EH (cell line): ENCODE measurements at regions not wholly inside any gene's neighbourhood (a gene's known extent, or its start where the extent isn't known, plus 50 kb on each side); places are given as distances from the start of the nearest gene placed in this dataset.

Experiments used
- DNase-seq: peaks from one replicate; pipeline ENCODE4 v3.0.0-alpha.2; 2015; ENCODE audit warnings: low read depth

DNA sequence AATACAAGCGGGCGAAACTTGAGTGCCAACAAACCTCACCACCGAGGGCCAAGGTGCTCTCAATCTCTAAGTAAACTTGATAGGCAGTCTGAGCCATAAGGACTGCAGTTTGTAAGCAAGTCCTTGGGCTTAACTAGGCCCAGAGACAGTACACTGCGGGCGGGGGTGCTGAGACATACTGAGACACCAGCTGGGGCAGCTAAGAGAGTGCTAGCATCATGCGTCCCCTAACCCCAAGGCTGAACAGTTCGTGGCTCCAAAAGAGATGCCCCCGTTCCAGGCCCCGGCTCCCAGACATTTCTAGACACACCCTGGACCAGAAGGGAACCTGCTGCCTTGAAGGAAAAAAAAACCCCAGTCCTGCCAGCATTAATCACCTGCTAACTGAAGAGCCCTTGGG, 126.8 kb upstream of the PRDX4 start:
- DNase-seq, result no peak

DNA sequence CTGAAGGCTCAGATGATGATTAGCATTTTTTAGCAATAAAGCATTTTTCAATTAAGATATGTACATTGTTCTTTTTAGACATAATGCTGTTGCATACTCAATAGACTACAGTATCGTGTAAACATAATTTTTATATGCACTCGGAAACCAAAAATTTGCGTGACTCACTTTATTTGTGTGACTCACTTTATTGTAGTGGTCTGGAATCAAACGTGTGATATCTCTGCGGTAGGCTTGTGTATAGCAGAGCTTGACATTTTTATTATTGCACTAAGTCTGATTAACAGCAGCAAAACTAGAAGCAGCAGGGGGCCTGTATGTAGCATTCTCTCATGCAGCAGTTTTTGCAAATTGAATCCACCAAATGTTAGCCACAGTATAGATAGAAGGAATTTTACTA, 119.1 kb upstream of the PRDX4 start:
- peak; percentile 39 for DNase-seq

DNA sequence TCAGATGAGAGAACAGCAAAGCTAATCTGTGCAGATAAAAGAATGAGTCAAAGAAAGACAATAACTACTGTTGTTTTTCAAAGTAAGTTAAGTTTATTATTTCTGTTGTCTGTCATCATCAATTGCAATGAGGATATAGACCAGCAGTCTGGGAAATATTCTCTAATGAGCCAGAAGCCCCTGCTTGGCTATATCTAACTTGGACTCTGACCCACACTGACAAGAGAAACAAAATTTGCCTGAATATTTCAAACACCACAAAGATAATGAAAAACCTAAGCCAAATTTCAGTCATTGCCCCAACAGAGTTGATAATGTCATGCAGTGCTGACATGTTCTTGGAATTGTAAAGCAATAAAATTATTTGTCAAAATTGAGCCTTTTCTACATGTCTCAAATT, 115.0 kb upstream of the PRDX4 start:
- DNase-seq, result no peak

DNA sequence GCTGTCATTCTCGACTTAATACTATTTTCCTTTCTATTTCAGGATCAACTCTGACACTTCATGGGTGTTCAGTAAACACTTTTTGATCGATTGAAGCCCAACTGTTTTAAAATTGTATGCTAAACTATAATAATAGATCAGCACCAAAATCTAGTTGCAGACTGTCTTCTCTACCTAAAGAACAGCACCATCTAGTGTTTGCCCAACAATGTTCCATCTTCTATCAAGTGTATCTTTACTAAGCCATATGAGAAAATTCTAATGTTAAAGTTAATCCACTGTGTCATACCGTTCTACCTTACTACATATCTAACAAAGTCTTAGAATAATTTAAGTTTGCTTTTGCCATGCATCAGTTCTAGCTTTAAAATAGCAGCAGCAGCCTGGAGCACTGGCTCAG, 113.0 kb upstream of the PRDX4 start:
- DNase-seq, result peak; percentile 35

DNA sequence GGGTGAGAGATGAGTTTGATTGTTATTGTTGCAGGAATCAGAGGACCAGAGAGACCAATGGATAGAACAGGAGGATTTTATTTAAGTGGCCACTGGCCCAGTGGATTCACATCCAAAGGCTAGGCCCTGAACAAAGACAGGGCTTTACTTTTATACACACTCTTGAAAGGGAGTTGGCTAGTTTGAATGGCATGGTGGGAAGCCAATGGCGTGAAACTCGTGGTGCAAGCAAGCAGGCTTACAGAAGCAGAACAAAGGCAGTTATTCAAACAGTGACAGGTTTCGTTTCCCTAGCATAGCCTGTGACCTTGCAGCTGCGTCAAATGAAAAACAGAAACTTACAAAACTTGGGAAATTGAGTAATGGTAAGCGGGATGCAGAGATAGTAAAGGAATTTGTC, 110.2 kb upstream of the PRDX4 start:
- no peak for DNase-seq

DNA sequence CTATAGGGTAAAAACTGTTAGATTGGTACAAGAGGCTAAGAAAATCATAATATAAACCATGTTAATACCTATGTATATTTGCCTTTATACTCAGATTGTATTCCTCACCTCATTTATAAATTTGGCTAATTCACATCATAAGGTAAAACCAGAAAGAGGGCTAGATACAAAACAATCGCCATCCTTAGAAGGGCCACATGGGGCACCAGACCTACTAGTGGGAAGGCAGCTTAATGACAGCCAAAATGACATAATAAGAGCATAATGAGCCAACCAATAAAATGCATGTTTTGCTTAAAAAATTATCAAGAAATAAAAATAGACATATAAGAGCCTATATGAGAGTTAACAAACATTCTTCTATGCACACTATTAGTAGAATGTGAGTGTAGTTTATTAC, 107.3 kb upstream of the PRDX4 start:
- DNase-seq, result no peak

DNA sequence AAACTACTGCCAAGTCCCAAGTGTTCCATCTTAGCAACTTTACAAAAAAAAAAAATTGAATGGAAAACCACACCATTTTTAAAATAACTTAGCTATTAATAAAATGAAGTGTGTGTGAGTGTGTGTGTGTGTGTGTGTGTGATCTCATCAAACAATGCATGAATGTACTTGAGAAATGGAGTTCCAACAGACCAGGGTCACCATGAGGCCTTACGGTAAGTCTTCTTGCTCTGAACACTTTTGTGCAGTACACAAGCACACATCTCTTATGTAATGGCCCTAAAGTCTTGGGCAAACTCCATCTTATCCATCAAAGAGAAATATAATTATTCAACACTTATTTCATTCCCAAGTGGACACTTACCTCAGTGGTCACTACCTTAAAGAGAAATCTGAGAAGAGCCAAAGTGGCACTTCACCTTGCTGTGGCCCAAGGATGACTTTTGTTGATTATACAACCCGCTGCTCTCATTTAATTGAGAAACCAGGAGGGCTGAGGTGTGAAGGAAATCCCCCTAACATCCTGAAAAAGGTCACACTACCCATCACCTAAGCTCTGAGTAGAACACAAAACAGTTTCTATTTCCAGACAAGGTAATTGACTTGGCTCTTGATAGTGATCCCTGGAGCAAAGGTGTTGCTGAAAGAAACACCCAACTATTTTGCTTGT, 96.5 kb upstream of the PRDX4 start:
- DNase-seq, result no peak

DNA sequence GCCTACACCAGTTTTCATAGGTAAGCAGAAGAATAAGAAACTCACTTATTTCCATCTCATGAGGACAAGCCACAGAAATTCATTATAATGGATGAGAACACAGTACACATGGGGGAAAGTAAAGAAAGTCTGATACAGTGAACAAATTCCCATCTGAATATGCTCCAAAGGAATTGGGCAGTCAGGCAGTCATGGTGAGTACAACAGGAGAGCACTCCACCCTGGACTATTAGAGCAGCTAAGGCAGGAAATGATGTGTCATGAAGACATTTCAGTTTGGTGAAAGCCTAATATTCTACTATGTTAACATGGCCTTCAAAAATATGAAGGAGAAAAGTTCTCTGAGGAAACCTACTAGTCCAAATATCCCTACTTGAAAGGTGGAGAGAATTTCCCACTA, 92.0 kb upstream of the PRDX4 start:
- DNase-seq, result no peak

DNA sequence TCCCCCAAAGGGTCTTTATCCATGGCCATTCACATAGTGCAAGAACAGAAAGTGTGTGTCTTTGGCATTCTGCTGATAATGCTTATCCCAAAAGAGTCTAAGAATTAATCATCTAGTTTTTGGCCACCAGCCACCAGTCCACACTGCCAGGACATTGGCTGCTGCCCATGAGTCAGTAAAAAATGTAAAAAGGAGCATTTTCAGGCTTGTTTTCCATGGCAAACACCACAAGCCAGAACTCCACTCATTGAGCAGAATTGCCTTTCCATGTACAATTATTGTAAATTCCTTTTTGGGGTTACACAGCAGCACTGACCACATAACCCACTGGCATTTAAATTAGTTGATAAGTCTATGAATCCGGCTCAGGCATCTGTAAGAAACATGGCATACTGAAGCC, 89.2 kb upstream of the PRDX4 start:
- peak; percentile 19 for DNase-seq

DNA sequence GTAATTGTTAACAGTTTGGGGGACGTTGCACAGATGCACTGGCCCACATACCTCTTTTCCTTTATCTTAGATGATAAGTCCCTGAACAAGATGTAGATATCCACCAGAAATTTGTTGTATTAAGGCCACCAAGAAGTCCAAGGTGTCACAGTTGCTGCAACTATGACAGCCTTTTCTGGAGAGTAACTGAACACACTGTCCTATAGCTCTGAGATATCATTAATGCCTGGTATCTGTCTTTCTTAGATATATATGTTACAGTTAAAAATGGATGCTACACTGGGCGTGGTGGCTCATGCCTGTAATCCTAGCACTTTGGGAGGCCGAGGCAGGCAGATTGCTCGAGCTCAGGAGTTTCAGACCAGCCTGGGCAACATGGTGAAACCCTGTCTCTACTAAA, 77.8 kb upstream of the PRDX4 start:
- no peak for DNase-seq

DNA sequence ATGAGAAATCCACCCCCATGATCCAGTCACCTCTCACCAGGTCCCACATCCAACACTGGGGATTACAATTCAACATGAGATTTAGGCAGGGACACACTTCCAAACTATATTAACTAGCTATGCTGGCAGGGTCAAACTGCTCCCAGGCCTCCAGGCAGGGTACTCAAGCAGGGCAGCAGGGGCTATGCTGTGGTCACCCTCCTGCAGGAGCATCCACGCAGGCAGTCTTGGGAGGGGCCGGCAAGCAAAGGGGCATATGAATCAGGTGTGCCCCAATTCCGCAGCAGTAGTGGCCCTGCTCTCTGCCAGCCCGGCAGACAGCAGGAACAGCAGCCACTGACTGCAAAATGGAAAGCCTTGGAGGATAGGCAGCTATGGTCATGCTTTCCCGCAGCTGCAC, 74.6 kb upstream of the PRDX4 start:
- DNase-seq, result no peak

DNA sequence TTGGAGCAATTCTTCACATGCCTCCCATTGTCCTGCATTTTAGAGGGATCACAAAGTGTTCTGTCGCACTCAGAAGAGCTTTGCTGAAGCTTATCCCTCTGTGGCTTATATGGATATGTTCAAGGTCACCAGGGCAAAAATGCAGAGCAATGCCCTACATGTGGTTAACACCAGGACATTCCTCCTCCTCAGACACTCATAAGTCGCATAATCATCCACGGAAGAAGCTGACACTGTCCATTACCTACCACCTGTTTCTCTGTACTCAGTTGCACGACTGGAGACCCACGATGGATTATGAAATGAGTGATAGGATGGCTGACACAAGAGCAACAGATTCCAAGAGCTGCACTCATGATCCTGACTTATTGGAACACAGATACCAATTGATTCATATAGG, 68.7 kb upstream of the PRDX4 start:
- no peak for DNase-seq

DNA sequence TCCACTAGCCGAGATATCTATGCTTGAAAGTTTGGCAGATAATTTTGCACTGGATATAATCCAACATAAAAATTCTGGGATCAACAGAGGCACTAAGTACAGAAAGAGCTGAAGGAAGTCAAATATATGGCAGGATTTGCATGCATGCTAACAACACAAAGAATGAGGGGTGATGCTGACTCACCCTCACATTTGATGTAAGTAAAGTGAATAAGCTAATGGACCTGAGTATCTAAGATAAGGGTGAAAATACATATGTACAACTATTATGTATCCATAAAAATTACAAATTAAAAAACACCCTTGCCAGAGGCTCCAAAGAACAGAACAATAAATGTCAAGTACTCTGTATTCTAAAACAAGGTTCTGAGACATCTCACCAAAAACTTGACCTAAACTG, 63.8 kb upstream of the PRDX4 start:
- no peak for DNase-seq

DNA sequence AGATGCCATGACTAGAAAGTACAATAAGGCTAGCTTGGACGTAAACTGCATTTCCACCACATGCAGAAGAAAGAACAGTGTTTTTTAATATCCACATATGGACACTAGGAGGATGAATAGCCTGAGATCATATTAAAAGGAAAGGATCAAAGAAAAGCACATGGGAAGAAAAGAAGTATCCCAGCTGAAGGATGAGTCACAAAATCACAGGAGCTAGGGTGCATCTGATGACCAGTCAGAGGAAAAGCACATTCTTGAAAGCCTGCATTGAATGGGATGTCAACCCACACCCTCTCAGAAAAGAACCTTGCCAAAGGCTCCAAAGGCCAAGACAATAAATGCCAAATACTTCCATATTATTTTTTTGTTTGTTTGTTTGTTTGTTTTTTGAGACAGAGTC, 56.8 kb upstream of the PRDX4 start:
- DNase-seq, result no peak

DNA sequence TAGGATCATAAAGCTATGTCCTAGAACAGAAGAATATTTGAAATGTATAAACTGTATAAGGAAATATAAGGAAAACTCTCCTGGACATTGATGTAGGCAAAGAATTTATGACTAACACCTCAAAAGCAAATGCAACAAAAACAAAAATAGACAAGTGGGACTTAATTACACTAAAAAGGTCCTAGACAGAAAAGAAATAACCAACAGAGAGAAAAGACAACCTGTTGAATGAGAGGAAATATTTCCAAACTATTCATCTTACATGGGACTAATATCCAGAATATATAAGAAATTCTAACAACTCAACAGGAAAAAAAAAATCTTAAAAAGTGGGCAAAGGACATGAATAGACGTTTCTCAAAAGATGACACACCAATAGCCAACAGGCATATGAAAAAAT, 54.4 kb upstream of the PRDX4 start:
- no peak for DNase-seq

DNA sequence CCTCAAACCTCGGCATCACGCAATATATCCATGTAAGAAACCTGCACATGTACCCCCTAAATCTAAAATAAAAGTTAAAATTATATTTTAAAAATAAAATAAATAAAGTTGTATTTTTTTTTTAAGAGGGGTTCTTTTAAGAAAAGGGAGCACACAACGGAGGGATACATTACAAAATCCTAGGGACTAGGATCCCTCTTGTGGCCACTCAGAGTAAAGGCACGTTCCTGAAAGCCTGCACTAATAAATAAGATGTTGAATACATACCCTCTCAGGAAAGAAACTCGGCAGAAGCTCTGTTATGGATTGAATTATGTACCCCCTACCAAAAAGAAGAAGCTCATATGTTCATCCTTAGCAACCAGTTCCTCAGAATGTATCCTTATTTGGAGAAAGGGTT, 50.9 kb upstream of the PRDX4 start:
- DNase-seq, result peak; percentile 29
